ENCODE measurements at regions not wholly inside any gene's neighbourhood (a gene's known extent, or its start where the extent isn't known, plus 50 kb on each side); places are given as distances from the start of the nearest gene placed in this dataset.
"Not testable (repeated sequence)": the region's sequence is repeated elsewhere in the genome, so short reads cannot be mapped to it uniquely, and the experiment has no call there.

DNA sequence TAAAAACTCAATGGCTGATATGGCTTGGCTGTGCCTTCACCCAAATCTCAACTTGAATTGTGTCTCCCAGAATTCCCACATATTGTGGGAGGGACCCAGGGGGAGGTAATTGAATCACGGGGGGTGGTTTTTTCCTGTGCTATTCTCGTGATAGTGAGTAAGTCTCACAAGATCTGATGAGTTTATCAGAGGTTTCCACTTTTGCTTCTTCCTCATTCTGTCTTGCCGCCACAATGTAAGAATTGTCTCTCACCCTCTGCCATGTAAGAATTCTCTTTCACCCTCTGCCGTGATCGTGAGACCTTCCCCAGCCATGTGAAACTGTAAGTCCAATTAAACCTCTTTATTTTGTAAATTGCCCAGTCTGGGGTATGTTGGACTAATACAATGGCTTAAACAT lies 115.6 kb upstream of the MTPN start:
- not testable (repeated sequence) for TF ChIP-seq EP300, POLR2A (IDR thresholded peaks at IDR 0.05)
- TF ChIP-seq, protein P1, sequence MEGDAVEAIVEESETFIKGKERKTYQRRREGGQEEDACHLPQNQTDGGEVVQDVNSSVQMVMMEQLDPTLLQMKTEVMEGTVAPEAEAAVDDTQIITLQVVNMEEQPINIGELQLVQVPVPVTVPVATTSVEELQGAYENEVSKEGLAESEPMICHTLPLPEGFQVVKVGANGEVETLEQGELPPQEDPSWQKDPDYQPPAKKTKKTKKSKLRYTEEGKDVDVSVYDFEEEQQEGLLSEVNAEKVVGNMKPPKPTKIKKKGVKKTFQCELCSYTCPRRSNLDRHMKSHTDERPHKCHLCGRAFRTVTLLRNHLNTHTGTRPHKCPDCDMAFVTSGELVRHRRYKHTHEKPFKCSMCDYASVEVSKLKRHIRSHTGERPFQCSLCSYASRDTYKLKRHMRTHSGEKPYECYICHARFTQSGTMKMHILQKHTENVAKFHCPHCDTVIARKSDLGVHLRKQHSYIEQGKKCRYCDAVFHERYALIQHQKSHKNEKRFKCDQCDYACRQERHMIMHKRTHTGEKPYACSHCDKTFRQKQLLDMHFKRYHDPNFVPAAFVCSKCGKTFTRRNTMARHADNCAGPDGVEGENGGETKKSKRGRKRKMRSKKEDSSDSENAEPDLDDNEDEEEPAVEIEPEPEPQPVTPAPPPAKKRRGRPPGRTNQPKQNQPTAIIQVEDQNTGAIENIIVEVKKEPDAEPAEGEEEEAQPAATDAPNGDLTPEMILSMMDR (IDR thresholded peaks at IDR 0.05): not testable (repeated sequence)

Measured in sigmoid colon (tissue), 4 donors.